Caco-2 (cell line): ENCODE measurements at regions not wholly inside any gene's neighbourhood (a gene's known extent, or its start where the extent isn't known, plus 50 kb on each side); places are given as distances from the start of the nearest gene placed in this dataset.
A peak's percentile ranks its signal among the peaks of the same experiment; 100 is the strongest.
"Not testable (repeated sequence)": the region's sequence is repeated elsewhere in the genome, so short reads cannot be mapped to it uniquely, and the experiment has no call there.

Experiments used
- BruUV-seq: library from RNA; stranded (reverse); fragments of 400-500 nt; replicated peaks from 2 replicates; lab custom pipeline; 2021; lab: Mats Ljungman, UMichigan
- CTCF ChIA-PET: fragments of 300-600 bp; sonication (Branson Sonifier 250); formaldehyde crosslinking; loops from one replicate; lab custom pipeline; 2022; ENCODE audit warnings: antibody characterized with exemption; lab: Charles Lee
- POLR2A ChIA-PET: fragments of 300-600 bp; sonication (Branson Sonifier 250); formaldehyde crosslinking; loops from one replicate; lab custom pipeline; 2022; ENCODE audit warnings: antibody characterized with exemption; lab: Charles Lee
- DNase-seq, 2 experiments: peaks; one replicate each; pipeline versions ENCODE4 v3.0.0 to v3.0.0-alpha.2; 2020 to 2022
- H3K27me3 ChIP-seq: replicated peaks from 2 replicates; pipeline ENCODE4 v1.6.0; 2011; ENCODE audit warnings: low read length; ENCODE audit not compliant: control insufficient read depth, insufficient read depth
- H3K36me3 ChIP-seq: 2 replicates; pipeline ENCODE4 v1.5.1; 2011; ENCODE audit warnings: low read length; ENCODE audit not compliant: control insufficient read depth, insufficient read depth
- H3K4me1 ChIP-seq: fragments of 250-450 bp; sonication (Bioruptor Pico); 2 replicates; pipeline ENCODE4 v1.5.1; 2020; ENCODE audit warnings: mild to moderate bottlenecking
- H3K4me3 ChIP-seq: 2 replicates; pipeline ENCODE4 v1.5.1; 2011; ENCODE audit warnings: low read depth, mild to moderate bottlenecking, control low read depth, low read length
- H3K9me3 ChIP-seq: fragments of 250-450 bp; sonication (Bioruptor Pico); 2 replicates; pipeline ENCODE4 v1.5.1; 2020; ENCODE audit warnings: mild to moderate bottlenecking, moderate library complexity
- H3K27ac Mint-ChIP-seq: one replicate; pipeline ENCODE4 v1.8.0; 2022; ENCODE audit warnings: mixed read lengths; ENCODE audit not compliant: unreplicated experiment
- H3K27me3 Mint-ChIP-seq: one replicate; pipeline ENCODE4 v1.8.0; 2022; ENCODE audit warnings: mixed read lengths; ENCODE audit not compliant: insufficient read depth, unreplicated experiment
- H3K36me3 Mint-ChIP-seq: one replicate; pipeline ENCODE4 v1.8.0; 2022; ENCODE audit warnings: mild to moderate bottlenecking, mixed read lengths; ENCODE audit not compliant: insufficient read depth, unreplicated experiment
- H3K4me1 Mint-ChIP-seq: one replicate; pipeline ENCODE4 v1.8.0; 2022; ENCODE audit warnings: low read depth, mixed read lengths; ENCODE audit not compliant: unreplicated experiment
- H3K4me3 Mint-ChIP-seq: one replicate; pipeline ENCODE4 v1.8.0; 2022; ENCODE audit warnings: mild to moderate bottlenecking, moderate library complexity, mixed read lengths; ENCODE audit not compliant: unreplicated experiment
- H3K9me3 Mint-ChIP-seq: one replicate; pipeline ENCODE4 v1.8.0; 2022; ENCODE audit warnings: mixed read lengths; ENCODE audit not compliant: unreplicated experiment
- intact Hi-C: fragments of 100-400 bp; cut with micrococcal nuclease; formaldehyde crosslinking; loops from one replicate; pipeline ENCODE4 v1.10.0; 2022; ENCODE audit not compliant: unreplicated experiment
- TF ChIP-seq, protein P1 (sequence below), 2 experiments: fragments of 200-600 bp in 1 of 2; IDR thresholded peaks; 1 replicate in 1 of 2; 2 replicates in 1 of 2; pipeline versions ENCODE4 v1.5.1 to v1.8.0; 2011 to 2022; ENCODE audit warnings: antibody characterized with exemption in 1 of 2, control low read depth in 1 of 2, inconsistent platforms in 1 of 2, low read depth in 1 of 2, low read length in 1 of 2, mild to moderate bottlenecking in 1 of 2, moderate library complexity in 1 of 2; ENCODE audit not compliant: insufficient read depth in 1 of 2, severe bottlenecking in 1 of 2, unreplicated experiment in 1 of 2

GRCh38 chr11:134980819-134981710, 569.0 kb upstream of the B3GAT1 start:
- DNase-seq: no peak
- intact Hi-C loops: no loop called here
- POLR2A ChIA-PET: no interaction called here
- Histone ChIP-seq H3K4me3 (no peak overlapping the region), H3K27me3 (no peaks in the 10 kb centered on the region), H3K4me1 (no peaks in the 10 kb centered on the region), H3K36me3 (no peaks in the 10 kb centered on the region), H3K9me3 (no peaks in the 10 kb centered on the region)
- H3K27ac Mint-ChIP-seq: no peak overlapping the region
- no peaks in the 10 kb centered on the region for H3K36me3 Mint-ChIP-seq
- H3K27me3 Mint-ChIP-seq: peaks cover 4% of the 10 kb centered on the region
- no TSS peak for BruUV-seq
- H3K4me3 Mint-ChIP-seq: no peak overlapping the region
- H3K4me1 Mint-ChIP-seq: no peaks in the 10 kb centered on the region
- TF ChIP-seq, protein P1, sequence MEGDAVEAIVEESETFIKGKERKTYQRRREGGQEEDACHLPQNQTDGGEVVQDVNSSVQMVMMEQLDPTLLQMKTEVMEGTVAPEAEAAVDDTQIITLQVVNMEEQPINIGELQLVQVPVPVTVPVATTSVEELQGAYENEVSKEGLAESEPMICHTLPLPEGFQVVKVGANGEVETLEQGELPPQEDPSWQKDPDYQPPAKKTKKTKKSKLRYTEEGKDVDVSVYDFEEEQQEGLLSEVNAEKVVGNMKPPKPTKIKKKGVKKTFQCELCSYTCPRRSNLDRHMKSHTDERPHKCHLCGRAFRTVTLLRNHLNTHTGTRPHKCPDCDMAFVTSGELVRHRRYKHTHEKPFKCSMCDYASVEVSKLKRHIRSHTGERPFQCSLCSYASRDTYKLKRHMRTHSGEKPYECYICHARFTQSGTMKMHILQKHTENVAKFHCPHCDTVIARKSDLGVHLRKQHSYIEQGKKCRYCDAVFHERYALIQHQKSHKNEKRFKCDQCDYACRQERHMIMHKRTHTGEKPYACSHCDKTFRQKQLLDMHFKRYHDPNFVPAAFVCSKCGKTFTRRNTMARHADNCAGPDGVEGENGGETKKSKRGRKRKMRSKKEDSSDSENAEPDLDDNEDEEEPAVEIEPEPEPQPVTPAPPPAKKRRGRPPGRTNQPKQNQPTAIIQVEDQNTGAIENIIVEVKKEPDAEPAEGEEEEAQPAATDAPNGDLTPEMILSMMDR (IDR thresholded peaks at IDR 0.05; ENCODE audit: insufficient read depth in 1 of 2, low read depth in 1 of 2, low read length in 1 of 2, severe bottlenecking in 1 of 2, unreplicated experiment in 1 of 2): no peak
- H3K9me3 Mint-ChIP-seq: no peaks in the 10 kb centered on the region
- CTCF ChIA-PET: no interaction called here

DNA sequence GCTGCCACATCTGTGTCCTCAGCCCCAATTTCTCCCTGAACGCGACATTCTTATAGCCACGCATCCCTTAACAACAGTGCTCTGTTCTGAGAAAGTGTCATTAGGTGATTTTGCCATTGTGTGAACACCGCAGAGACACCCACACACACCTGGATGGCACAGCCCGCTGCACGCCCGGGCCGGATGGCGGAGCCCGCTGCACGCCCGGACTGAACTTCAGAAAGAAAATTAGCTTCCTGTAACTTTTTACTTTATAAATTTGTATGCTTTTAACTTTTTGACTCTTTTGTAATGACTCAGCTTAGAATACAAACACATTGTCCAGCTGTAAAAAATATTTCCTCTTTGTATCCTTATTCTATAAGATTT, 567.0 kb upstream of the B3GAT1 start:
- H3K9me3 ChIP-seq, H3K36me3 ChIP-seq, H3K4me1 Mint-ChIP-seq, H3K9me3 Mint-ChIP-seq, BruUV-seq, H3K27ac Mint-ChIP-seq, DNase-seq, intact Hi-C loops, H3K4me1 ChIP-seq, H3K27me3 ChIP-seq, CTCF ChIA-PET, H3K36me3 Mint-ChIP-seq, H3K27me3 Mint-ChIP-seq, POLR2A ChIA-PET, H3K4me3 ChIP-seq, H3K4me3 Mint-ChIP-seq: not testable (repeated sequence)

- Mint-ChIP-seq H3K4me1 (no peaks in the 10 kb centered on the region), H3K27me3 (peaks cover 9% of the 10 kb centered on the region), H3K9me3 (no peaks in the 10 kb centered on the region), H3K27ac (no peak overlapping the region), H3K36me3 (no peaks in the 10 kb centered on the region), H3K4me3 (no peak overlapping the region)
- no peak overlapping the region for H3K4me3 ChIP-seq
- H3K27me3 ChIP-seq: peaks cover under 1% of the 10 kb centered on the region; the same call in 1 of the 2 replicates
- DNase-seq: peak in 1 of 2 experiments; percentile 27
- H3K9me3 ChIP-seq: no peaks in the 10 kb centered on the region
- TF ChIP-seq, protein P1 (IDR thresholded peaks at IDR 0.05; ENCODE audit: insufficient read depth in 1 of 2, low read depth in 1 of 2, low read length in 1 of 2, severe bottlenecking in 1 of 2, unreplicated experiment in 1 of 2): peak in 1 of 2 experiments; percentile 14
- H3K36me3 ChIP-seq: no peaks in the 10 kb centered on the region
- H3K4me1 ChIP-seq: no peaks in the 10 kb centered on the region
- CTCF ChIA-PET: no interaction called here
- no TSS peak for BruUV-seq
- intact Hi-C loops: no loop called here
- POLR2A ChIA-PET: no interaction called here
Measured at GRCh38 chr11:134978388-134979088, 566.5 kb upstream of the B3GAT1 start.
